HEK293 (cell line): ENCODE measurements at regions not wholly inside any gene's neighbourhood (a gene's known extent, or its start where the extent isn't known, plus 50 kb on each side); places are given as distances from the start of the nearest gene placed in this dataset.

ENCODE experiments used
- ZNF274 ChIP-seq, 2 experiments: fragments of 200-500 bp in 1 of 2; fragments of 450-650 bp in 1 of 2; sonication (Bioruptor generic) in 1 of 2; formaldehyde crosslinking in 1 of 2; IDR thresholded peaks; 2 replicates each; pipeline versions ENCODE4 v1.5.1 to v1.6.1; 2014 to 2016; ENCODE audit warnings: borderline replicate concordance in 1 of 2, inconsistent platforms in 1 of 2, low read length in 1 of 2, missing biosample characterization in 1 of 2, missing genetic modification characterization in 1 of 2
- ZNF280D ChIP-seq: fragments of 450-650 bp; formaldehyde crosslinking; IDR thresholded peaks from 2 replicates; pipeline ENCODE4 v1.5.1; 2016; ENCODE audit warnings: missing biosample characterization, missing genetic modification characterization
- ZNF513 ChIP-seq: fragments of 450-650 bp; IDR thresholded peaks from 2 replicates; pipeline ENCODE4 v1.5.1; 2018; ENCODE audit warnings: missing biosample characterization, missing genetic modification characterization
- ZNF529 ChIP-seq: fragments of 450-650 bp; formaldehyde crosslinking; IDR thresholded peaks from 2 replicates; pipeline ENCODE4 v1.5.1; 2017; ENCODE audit warnings: missing genetic modification characterization, missing biosample characterization; ENCODE audit not compliant: insufficient replicate concordance
- ZNF549 ChIP-seq: fragments of 450-650 bp; IDR thresholded peaks from 2 replicates; pipeline ENCODE4 v1.5.1; 2018; ENCODE audit warnings: missing biosample characterization, missing genetic modification characterization, mild to moderate bottlenecking, inconsistent platforms, moderate library complexity
- ZNF785 ChIP-seq: fragments of 450-650 bp; formaldehyde crosslinking; IDR thresholded peaks from 2 replicates; pipeline ENCODE4 v1.5.1; 2016; ENCODE audit warnings: missing biosample characterization, missing genetic modification characterization
- ZXDB ChIP-seq: fragments of 450-650 bp; formaldehyde crosslinking; IDR thresholded peaks from 2 replicates; pipeline ENCODE4 v1.5.1; 2016; ENCODE audit warnings: missing biosample characterization, missing genetic modification characterization
- TF ChIP-seq, protein P1 (sequence below): fragments of 450-650 bp; formaldehyde crosslinking; IDR thresholded peaks from 2 replicates; pipeline ENCODE4 v1.5.1; 2016; ENCODE audit warnings: missing biosample characterization, missing genetic modification characterization
- TF ChIP-seq, protein P2 (sequence below): fragments of 450-650 bp; formaldehyde crosslinking; IDR thresholded peaks from 2 replicates; pipeline ENCODE4 v1.5.1; 2016; ENCODE audit warnings: missing biosample characterization, missing genetic modification characterization
- TF ChIP-seq, protein P3 (sequence below): sonication (generic); formaldehyde crosslinking; IDR thresholded peaks from 2 replicates; pipeline ENCODE4 v1.8.1; 2022; ENCODE audit warnings: mild to moderate bottlenecking, moderate library complexity, missing genetic modification reagents

GRCh38 chr13:64819081-64819480 is 2411.1 kb downstream of the PCDH9 start:
- TF ChIP-seq ZNF785 (no peak), ZNF274 (IDR thresholded peaks at IDR 0.05; ENCODE audit: low read length) (no peak), ZNF274 (tag by site-specific recombination; IDR thresholded peaks at IDR 0.05; ENCODE audit: borderline replicate concordance) (no peak), ZNF513 (tag by site-specific recombination) (no peak), ZNF529 (tag by site-specific recombination) (no peak), ZXDB (tag by site-specific recombination) (no peak), ZNF549 (tag by site-specific recombination) (no peak), ZNF280D (no peak)
- TF ChIP-seq, protein P1, sequence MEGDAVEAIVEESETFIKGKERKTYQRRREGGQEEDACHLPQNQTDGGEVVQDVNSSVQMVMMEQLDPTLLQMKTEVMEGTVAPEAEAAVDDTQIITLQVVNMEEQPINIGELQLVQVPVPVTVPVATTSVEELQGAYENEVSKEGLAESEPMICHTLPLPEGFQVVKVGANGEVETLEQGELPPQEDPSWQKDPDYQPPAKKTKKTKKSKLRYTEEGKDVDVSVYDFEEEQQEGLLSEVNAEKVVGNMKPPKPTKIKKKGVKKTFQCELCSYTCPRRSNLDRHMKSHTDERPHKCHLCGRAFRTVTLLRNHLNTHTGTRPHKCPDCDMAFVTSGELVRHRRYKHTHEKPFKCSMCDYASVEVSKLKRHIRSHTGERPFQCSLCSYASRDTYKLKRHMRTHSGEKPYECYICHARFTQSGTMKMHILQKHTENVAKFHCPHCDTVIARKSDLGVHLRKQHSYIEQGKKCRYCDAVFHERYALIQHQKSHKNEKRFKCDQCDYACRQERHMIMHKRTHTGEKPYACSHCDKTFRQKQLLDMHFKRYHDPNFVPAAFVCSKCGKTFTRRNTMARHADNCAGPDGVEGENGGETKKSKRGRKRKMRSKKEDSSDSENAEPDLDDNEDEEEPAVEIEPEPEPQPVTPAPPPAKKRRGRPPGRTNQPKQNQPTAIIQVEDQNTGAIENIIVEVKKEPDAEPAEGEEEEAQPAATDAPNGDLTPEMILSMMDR = no peak
- TF ChIP-seq, protein P2, sequence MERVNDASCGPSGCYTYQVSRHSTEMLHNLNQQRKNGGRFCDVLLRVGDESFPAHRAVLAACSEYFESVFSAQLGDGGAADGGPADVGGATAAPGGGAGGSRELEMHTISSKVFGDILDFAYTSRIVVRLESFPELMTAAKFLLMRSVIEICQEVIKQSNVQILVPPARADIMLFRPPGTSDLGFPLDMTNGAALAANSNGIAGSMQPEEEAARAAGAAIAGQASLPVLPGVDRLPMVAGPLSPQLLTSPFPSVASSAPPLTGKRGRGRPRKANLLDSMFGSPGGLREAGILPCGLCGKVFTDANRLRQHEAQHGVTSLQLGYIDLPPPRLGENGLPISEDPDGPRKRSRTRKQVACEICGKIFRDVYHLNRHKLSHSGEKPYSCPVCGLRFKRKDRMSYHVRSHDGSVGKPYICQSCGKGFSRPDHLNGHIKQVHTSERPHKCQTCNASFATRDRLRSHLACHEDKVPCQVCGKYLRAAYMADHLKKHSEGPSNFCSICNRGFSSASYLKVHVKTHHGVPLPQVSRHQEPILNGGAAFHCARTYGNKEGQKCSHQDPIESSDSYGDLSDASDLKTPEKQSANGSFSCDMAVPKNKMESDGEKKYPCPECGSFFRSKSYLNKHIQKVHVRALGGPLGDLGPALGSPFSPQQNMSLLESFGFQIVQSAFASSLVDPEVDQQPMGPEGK (tag by site-specific recombination) = no peak
- TF ChIP-seq, protein P3, sequence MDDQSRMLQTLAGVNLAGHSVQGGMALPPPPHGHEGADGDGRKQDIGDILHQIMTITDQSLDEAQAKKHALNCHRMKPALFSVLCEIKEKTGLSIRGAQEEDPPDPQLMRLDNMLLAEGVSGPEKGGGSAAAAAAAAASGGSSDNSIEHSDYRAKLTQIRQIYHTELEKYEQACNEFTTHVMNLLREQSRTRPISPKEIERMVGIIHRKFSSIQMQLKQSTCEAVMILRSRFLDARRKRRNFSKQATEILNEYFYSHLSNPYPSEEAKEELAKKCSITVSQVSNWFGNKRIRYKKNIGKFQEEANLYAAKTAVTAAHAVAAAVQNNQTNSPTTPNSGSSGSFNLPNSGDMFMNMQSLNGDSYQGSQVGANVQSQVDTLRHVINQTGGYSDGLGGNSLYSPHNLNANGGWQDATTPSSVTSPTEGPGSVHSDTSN (CRISPR knock-in tag) = no peak
